GM12873 (cell line): ENCODE measurements at regions not wholly inside any gene's neighbourhood (a gene's known extent, or its start where the extent isn't known, plus 50 kb on each side); places are given as distances from the start of the nearest gene placed in this dataset.

ENCODE experiments used
- CTCF ChIP-seq: IDR thresholded peaks from 2 replicates; pipeline ENCODE4 v1.5.1; 2012; ENCODE audit warnings: low read depth, mild to moderate bottlenecking, moderate library complexity, low read length, control low read depth; ENCODE audit not compliant: insufficient read depth; ENCODE audit errors: missing control alignments

- TF ChIP-seq CTCF, result no peak
Measured at GRCh38 chrX:7614616-7615015, 228.4 kb upstream of the VCX start.

GRCh38 chrX:7606039-7606652 lies 236.8 kb upstream of the VCX start:
- no peak for TF ChIP-seq CTCF

GRCh38 chrX:7603387-7603786 lies 239.6 kb upstream of the VCX start:
- TF ChIP-seq CTCF, result no peak

- no peak for TF ChIP-seq CTCF
Measured at GRCh38 chrX:7596822-7597221, 246.1 kb upstream of the VCX start.

GRCh38 chrX:7586126-7586525 lies 256.8 kb upstream of the VCX start:
- peak; percentile 62 for TF ChIP-seq CTCF

- TF ChIP-seq CTCF, result no peak
Measured at GRCh38 chrX:7582191-7582590, 260.8 kb upstream of the VCX start.

GRCh38 chrX:7580127-7580526 lies 262.8 kb upstream of the VCX start:
- TF ChIP-seq CTCF, result no peak
